HepG2 (cell line): ENCODE measurements at regions not wholly inside any gene's neighbourhood (a gene's known extent, or its start where the extent isn't known, plus 50 kb on each side); places are given as distances from the start of the nearest gene placed in this dataset.

Experiments
- ATF4 ChIP-seq, 2 experiments: fragments of 450-650 bp in 1 of 2; sonication (generic) in 1 of 2; formaldehyde crosslinking; IDR thresholded peaks; 2 replicates each; pipeline versions ENCODE4 v1.5.0 to v1.8.0; 2020 to 2022; ENCODE audit warnings: mild to moderate bottlenecking in 1 of 2, missing genetic modification reagents in 1 of 2
- BCL6 ChIP-seq: IDR thresholded peaks from 2 replicates; pipeline ENCODE4 v1.6.1; 2016; ENCODE audit warnings: missing genetic modification reagents, missing compliant biosample characterization
- CREB1 ChIP-seq, 2 experiments: fragments of 450-650 bp in 1 of 2; IDR thresholded peaks; 2 replicates each; pipeline ENCODE4 v1.6.1; 2016 to 2017; ENCODE audit warnings: control low read depth in 1 of 2, mild to moderate bottlenecking in 1 of 2, missing compliant biosample characterization in 1 of 2, missing genetic modification characterization in 1 of 2
- ESRRA ChIP-seq: sonication (generic); formaldehyde crosslinking; IDR thresholded peaks from 2 replicates; pipeline ENCODE4 v1.5.1; 2020; ENCODE audit warnings: mild to moderate bottlenecking, low read depth, missing genetic modification reagents
- FOXA3 ChIP-seq: IDR thresholded peaks from 2 replicates; pipeline ENCODE4 v1.6.1; 2016; ENCODE audit warnings: missing genetic modification reagents, missing compliant biosample characterization
- FOXK1 ChIP-seq: sonication (generic); formaldehyde crosslinking; IDR thresholded peaks from 2 replicates; pipeline ENCODE4 v1.4.0; 2020; ENCODE audit warnings: low read depth, missing genetic modification reagents, borderline replicate concordance
- HDAC1 ChIP-seq: sonication (generic); formaldehyde crosslinking; IDR thresholded peaks from 2 replicates; pipeline ENCODE4 v1.5.1; 2020; ENCODE audit warnings: mild to moderate bottlenecking, missing genetic modification reagents
- HMG20A ChIP-seq: IDR thresholded peaks from 2 replicates; pipeline ENCODE4 v1.6.1; 2016; ENCODE audit warnings: borderline replicate concordance
- HNF4A ChIP-seq: sonication (generic); formaldehyde crosslinking; IDR thresholded peaks from 2 replicates; pipeline ENCODE4 v1.4.0; 2020; ENCODE audit warnings: missing genetic modification reagents
- IKZF1 ChIP-seq: fragments of 450-650 bp; IDR thresholded peaks from 2 replicates; pipeline ENCODE4 v1.7.1; 2016
- LCORL ChIP-seq, 2 experiments: fragments of 450-650 bp in 1 of 2; sonication (generic) in 1 of 2; formaldehyde crosslinking in 1 of 2; IDR thresholded peaks; 2 replicates each; pipeline versions ENCODE4 v1.5.0 to v1.6.1; 2017 to 2020; ENCODE audit warnings: antibody characterized with exemption in 1 of 2, missing genetic modification reagents in 1 of 2
- MAFK ChIP-seq, 2 experiments: IDR thresholded peaks in 1 of 2; conservative IDR thresholded peaks in 1 of 2; 2 replicates each; pipeline ENCODE4 v1.6.1; 2011; ENCODE audit warnings: improper control_type of control experiment in 2 of 2, low read length in 2 of 2
- MAZ ChIP-seq, 2 experiments: sonication (generic) in 1 of 2; formaldehyde crosslinking in 1 of 2; IDR thresholded peaks; 2 replicates each; pipeline versions ENCODE4 v1.5.0 to v1.6.1; 2012 to 2020; ENCODE audit warnings: low read depth in 2 of 2, mild to moderate bottlenecking in 2 of 2, borderline replicate concordance in 1 of 2, improper control_type of control experiment in 1 of 2, low read length in 1 of 2, missing genetic modification reagents in 1 of 2, moderate library complexity in 1 of 2
- MBNL3 ChIP-seq: fragments of 250-450 bp; sonication (Bioruptor Pico); conservative IDR thresholded peaks from 2 replicates; pipeline ENCODE4 v1.8.0; 2022; ENCODE audit warnings: mild to moderate bottlenecking, inconsistent platforms
- NR2C2 ChIP-seq: sonication (generic); formaldehyde crosslinking; IDR thresholded peaks from 2 replicates; pipeline ENCODE4 v1.4.0; 2020; ENCODE audit warnings: missing genetic modification reagents, mild to moderate bottlenecking, moderate library complexity, borderline replicate concordance
- NR2F1 ChIP-seq, 2 experiments: fragments of 450-650 bp in 1 of 2; formaldehyde crosslinking in 1 of 2; IDR thresholded peaks; 2 replicates each; pipeline versions ENCODE4 v1.5.0 to v1.6.1; 2016 to 2020; ENCODE audit warnings: mild to moderate bottlenecking in 1 of 2, missing compliant biosample characterization in 1 of 2, missing genetic modification reagents in 1 of 2, moderate library complexity in 1 of 2
- NR2F6 ChIP-seq, 2 experiments: IDR thresholded peaks; 2 replicates each; pipeline ENCODE4 v1.6.1; 2016; ENCODE audit warnings: antibody characterized with exemption in 1 of 2, mild to moderate bottlenecking in 1 of 2
- PPARG ChIP-seq: conservative IDR thresholded peaks from 2 replicates; pipeline ENCODE4 v1.6.1; 2016; ENCODE audit warnings: missing biosample characterization, missing genetic modification reagents
- RARA ChIP-seq: IDR thresholded peaks from 2 replicates; pipeline ENCODE4 v1.6.1; 2016; ENCODE audit warnings: missing genetic modification reagents, missing compliant biosample characterization
- RXRB ChIP-seq: IDR thresholded peaks from 2 replicates; pipeline ENCODE4 v1.6.1; 2016; ENCODE audit warnings: borderline replicate concordance, missing genetic modification reagents, missing compliant biosample characterization
- SALL1 ChIP-seq: sonication (generic); formaldehyde crosslinking; IDR thresholded peaks from 2 replicates; pipeline ENCODE4 v1.8.0; 2022; ENCODE audit warnings: mild to moderate bottlenecking, missing genetic modification reagents
- SAP130 ChIP-seq: IDR thresholded peaks from 2 replicates; pipeline ENCODE4 v1.6.1; 2016; ENCODE audit warnings: low read depth
- SMARCE1 ChIP-seq: fragments of 450-650 bp; IDR thresholded peaks from 2 replicates; pipeline ENCODE4 v1.6.1; 2017; ENCODE audit warnings: borderline replicate concordance
- SOX13 ChIP-seq, 3 experiments: fragments of 450-650 bp in 1 of 3; sonication (generic) in 1 of 3; formaldehyde crosslinking in 1 of 3; IDR thresholded peaks in 2 of 3; conservative IDR thresholded peaks in 1 of 3; 2 replicates each; pipeline versions ENCODE4 v1.5.0 to v1.6.1; 2016 to 2020; ENCODE audit warnings: antibody characterized with exemption in 1 of 3, mild to moderate bottlenecking in 1 of 3, missing compliant biosample characterization in 1 of 3, missing genetic modification reagents in 1 of 3, moderate library complexity in 1 of 3
- TEAD3 ChIP-seq: optimal IDR thresholded peaks from 2 replicates; pipeline ENCODE3; 2016; ENCODE audit warnings: borderline replicate concordance
- ZFAT ChIP-seq: sonication (generic); formaldehyde crosslinking; conservative IDR thresholded peaks from 2 replicates; pipeline ENCODE4 v1.8.1; 2023; ENCODE audit warnings: missing genetic modification reagents, inconsistent platforms
- ZNF510 ChIP-seq: sonication (generic); formaldehyde crosslinking; IDR thresholded peaks from 2 replicates; pipeline ENCODE4 v1.4.0; 2020; ENCODE audit warnings: low read depth, mild to moderate bottlenecking, missing genetic modification reagents
- TF ChIP-seq, protein P1 (sequence below): IDR thresholded peaks from 2 replicates; pipeline ENCODE4 v1.6.1; 2012; ENCODE audit warnings: low read depth, low read length, improper control_type of control experiment

GRCh38 chr2:203631068-203631757, 75.2 kb upstream of the CD28 start (continued):
- TF ChIP-seq NR2F1 (CRISPR knock-in tag; IDR thresholded peaks at IDR 0.05): peak; percentile 74 to 83; a peak in 3 of 4 replicates
- no peak for TF ChIP-seq SAP130 (CRISPR knock-in tag)
- TF ChIP-seq MAZ (IDR thresholded peaks at IDR 0.05; ENCODE audit: borderline replicate concordance, low read depth, low read length): no peak
- 0 out of 2 replicates have a peak, but pooled peaks have one; percentile 45 for TF ChIP-seq MAZ (CRISPR knock-in tag; IDR thresholded peaks at IDR 0.05; ENCODE audit: low read depth)
- no peak for TF ChIP-seq LCORL (IDR thresholded peaks at IDR 0.05)
- peak; percentile 54; the same call in 1 of the 2 replicates for TF ChIP-seq LCORL (CRISPR knock-in tag; IDR thresholded peaks at IDR 0.05)
- TF ChIP-seq ZNF510 (CRISPR knock-in tag): no peak
- TF ChIP-seq PPARG (CRISPR knock-in tag): peak; percentile 58
- peak; percentile 41; the same call in 1 of the 2 replicates for TF ChIP-seq BCL6 (CRISPR knock-in tag)
- 0 out of 2 replicates have a peak, but pooled peaks have one; percentile 17 for TF ChIP-seq SMARCE1
- peak; percentile 54 for TF ChIP-seq HNF4A (CRISPR knock-in tag)
- peak; percentile 72 for TF ChIP-seq FOXA3 (CRISPR knock-in tag)
- TF ChIP-seq ESRRA (CRISPR knock-in tag): 0 out of 2 replicates have a peak, but pooled peaks have one; percentile 32
- TF ChIP-seq IKZF1: no peak
- peak; percentile 81 for TF ChIP-seq RARA (CRISPR knock-in tag)
- TF ChIP-seq SALL1 (CRISPR knock-in tag): peak; percentile 20; the same call in 1 of the 2 replicates
- TF ChIP-seq ATF4 (CRISPR knock-in tag; IDR thresholded peaks at IDR 0.05): peak in 1 of 2 experiments; percentile 59; a peak in 2 of 4 replicates
- TF ChIP-seq, protein P1, sequence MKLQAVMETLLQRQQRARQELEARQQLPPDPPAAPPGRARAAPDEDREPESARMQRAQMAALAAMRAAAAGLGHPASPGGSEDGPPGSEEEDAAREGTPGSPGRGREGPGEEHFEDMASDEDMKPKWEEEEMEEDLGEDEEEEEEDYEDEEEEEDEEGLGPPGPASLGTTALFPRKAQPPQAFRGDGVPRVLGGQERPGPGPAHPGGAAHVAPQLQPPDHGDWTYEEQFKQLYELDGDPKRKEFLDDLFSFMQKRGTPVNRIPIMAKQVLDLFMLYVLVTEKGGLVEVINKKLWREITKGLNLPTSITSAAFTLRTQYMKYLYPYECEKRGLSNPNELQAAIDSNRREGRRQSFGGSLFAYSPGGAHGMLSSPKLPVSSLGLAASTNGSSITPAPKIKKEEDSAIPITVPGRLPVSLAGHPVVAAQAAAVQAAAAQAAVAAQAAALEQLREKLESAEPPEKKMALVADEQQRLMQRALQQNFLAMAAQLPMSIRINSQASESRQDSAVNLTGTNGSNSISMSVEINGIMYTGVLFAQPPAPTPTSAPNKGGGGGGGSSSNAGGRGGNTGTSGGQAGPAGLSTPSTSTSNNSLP: peak; percentile 82
- TF ChIP-seq NR2C2: peak; percentile 63
- TF ChIP-seq SOX13 (IDR thresholded peaks at IDR 0.05): no peak
- TF ChIP-seq SOX13 (CRISPR knock-in tag; conservative IDR thresholded peaks at IDR 0.05 in 1 of 2, IDR thresholded peaks at IDR 0.05 in 1 of 2): 0 out of 4 replicates have a peak, but pooled peaks of 1 of the 2 experiments have one; percentile 31
- TF ChIP-seq FOXK1: peak; percentile 51; the same call in 1 of the 2 replicates
- TF ChIP-seq MBNL3 (CRISPR knock-in tag): no peak
- TF ChIP-seq ZFAT (CRISPR knock-in tag): no peak
- peak; percentile 83 for TF ChIP-seq NR2F6 (IDR thresholded peaks at IDR 0.05)
- peak; percentile 73 for TF ChIP-seq NR2F6 (CRISPR knock-in tag; IDR thresholded peaks at IDR 0.05)
- TF ChIP-seq MAFK (conservative IDR thresholded peaks at IDR 0.05 in 1 of 2, IDR thresholded peaks at IDR 0.05 in 1 of 2; ENCODE audit: low read length in 2 of 2): peak; percentile 91 to 96
- no peak for TF ChIP-seq TEAD3 (CRISPR knock-in tag)
- peak; percentile 58; the same call in 1 of the 2 replicates for TF ChIP-seq RXRB (CRISPR knock-in tag)
- 0 out of 2 replicates have a peak, but pooled peaks have one; percentile 37 for TF ChIP-seq HDAC1 (CRISPR knock-in tag)
- TF ChIP-seq HMG20A (CRISPR knock-in tag): peak; percentile 74
- no peak for TF ChIP-seq CREB1 (IDR thresholded peaks at IDR 0.05)
- TF ChIP-seq CREB1 (CRISPR knock-in tag; IDR thresholded peaks at IDR 0.05): peak; percentile 42; the same call in 1 of the 2 replicates
